SW 1271 (cell line): ENCODE measurements at regions not wholly inside any gene's neighbourhood (a gene's known extent, or its start where the extent isn't known, plus 50 kb on each side); places are given as distances from the start of the nearest gene placed in this dataset.

Source experiments
- DNase-seq, 2 experiments: peaks; one replicate each; lab custom pipeline; 2025; lab: John Stamatoyannopoulos, UW

GRCh38 chr2:103810875-103811274, 1043.0 kb upstream of the POU3F3 start:
- DNase-seq = no peak

GRCh38 chr2:103814016-103814415, 1039.9 kb upstream of the POU3F3 start:
- DNase-seq = no peak

- no peak for DNase-seq
Observed at GRCh38 chr2:103815731-103816130, 1038.2 kb upstream of the POU3F3 start.

GRCh38 chr2:103817746-103818145, 1036.2 kb upstream of the POU3F3 start:
- no peak for DNase-seq

GRCh38 chr2:103818176-103818575, 1035.7 kb upstream of the POU3F3 start:
- no peak for DNase-seq

GRCh38 chr2:103819599-103819998, 1034.3 kb upstream of the POU3F3 start:
- no peak for DNase-seq

GRCh38 chr2:103823847-103824246, 1030.1 kb upstream of the POU3F3 start:
- DNase-seq = no peak

GRCh38 chr2:103847276-103847675, 1006.6 kb upstream of the POU3F3 start:
- no peak for DNase-seq

- peak in 1 of 2 experiments; percentile 2 for DNase-seq
Observed at GRCh38 chr2:103859238-103859637, 994.7 kb upstream of the POU3F3 start.

GRCh38 chr2:103860016-103860415, 993.9 kb upstream of the POU3F3 start:
- no peak for DNase-seq

GRCh38 chr2:103868396-103868795, 985.5 kb upstream of the POU3F3 start:
- no peak for DNase-seq

GRCh38 chr2:103873716-103874351, 980.1 kb upstream of the POU3F3 start:
- no peak for DNase-seq

GRCh38 chr2:103875131-103875530, 978.8 kb upstream of the POU3F3 start:
- DNase-seq = no peak

- DNase-seq = no peak
Observed at GRCh38 chr2:103875531-103875930, 978.4 kb upstream of the POU3F3 start.

GRCh38 chr2:103876611-103877010, 977.3 kb upstream of the POU3F3 start:
- no peak for DNase-seq

- DNase-seq = no peak
Observed at GRCh38 chr2:103879101-103879500, 974.8 kb upstream of the POU3F3 start.

- DNase-seq = no peak
Observed at GRCh38 chr2:103880081-103880834, 973.7 kb upstream of the POU3F3 start.

GRCh38 chr2:103887625-103888024, 966.3 kb upstream of the POU3F3 start:
- no peak for DNase-seq

GRCh38 chr2:103896182-103896581, 957.7 kb upstream of the POU3F3 start:
- no peak for DNase-seq

- no peak for DNase-seq
Observed at GRCh38 chr2:103898561-103898960, 955.4 kb upstream of the POU3F3 start.

GRCh38 chr2:103902347-103902746, 951.6 kb upstream of the POU3F3 start:
- DNase-seq = no peak

GRCh38 chr2:103921161-103921560, 932.8 kb upstream of the POU3F3 start:
- DNase-seq = no peak

- DNase-seq = no peak
Observed at GRCh38 chr2:103942199-103942598, 911.7 kb upstream of the POU3F3 start.

GRCh38 chr2:103945083-103945482, 908.8 kb upstream of the POU3F3 start:
- no peak for DNase-seq
